ENCODE measurements at regions not wholly inside any gene's neighbourhood (a gene's known extent, or its start where the extent isn't known, plus 50 kb on each side); places are given as distances from the start of the nearest gene placed in this dataset.

- POLR2A ChIA-PET = interaction anchor here (1.0 kb wide), 1 partner anchor 34 kb away, joined by 3 read pairs; no protein-coding TSS in a partner anchor
- no TSS peak for BruUV-seq (replicated peaks)
These were observed 414.2 kb downstream of the ZNF608 start for GRCh38 chr5:124332273-124332672.

GRCh38 chr5:124330595-124331220, 415.7 kb downstream of the ZNF608 start:
- Histone ChIP-seq H3K79me2 (ENCODE audit: insufficient read depth, low read depth, low read length) (no peaks in the 10 kb centered on the region), H4K20me1 (ENCODE audit: insufficient read depth, low read length) (no peaks in the 10 kb centered on the region), H2AFZ (ENCODE audit: low read length) (no peak overlapping the region), H3K27ac (ENCODE audit: low read depth, low read length, poor library complexity, severe bottlenecking) (no peak overlapping the region), H3K9me3 (ENCODE audit: low read length) (no peaks in the 10 kb centered on the region), H3K4me3 (ENCODE audit: low read depth, low read length, poor library complexity, severe bottlenecking) (no peak overlapping the region), H3K4me1 (ENCODE audit: insufficient read depth, low read length, poor library complexity, severe bottlenecking) (no peaks in the 10 kb centered on the region), H3K36me3 (ENCODE audit: insufficient read depth, low read length) (no peaks in the 10 kb centered on the region), H3K9me2 (ENCODE audit: insufficient read depth, low read length) (no peaks in the 10 kb centered on the region), H3K4me2 (ENCODE audit: low read length) (no peak overlapping the region)
- DNase-seq (ENCODE audit: low spot score) = no peak
- BruUV-seq (replicated peaks) = no TSS peak
- intact Hi-C loops (cut with micrococcal nuclease; ENCODE audit: unreplicated experiment) = no loop called here
- CTCF ChIA-PET (ENCODE audit: unreplicated experiment) = interaction anchor here (0.6 kb wide), 1 partner anchor 83 kb away, joined by 3 read pairs; no protein-coding TSS in a partner anchor
- TF ChIP-seq EZH2phosphoT487 (IDR thresholded peaks at IDR 0.05; ENCODE audit: borderline replicate concordance, low read depth, low read length) (no peak), CTCF (conservative IDR thresholded peaks at IDR 0.05; ENCODE audit: low read length) (no peak)
- POLR2A ChIA-PET = interaction anchor here (0.6 kb wide), 1 partner anchor 193 kb away, joined by 3 read pairs; no protein-coding TSS in a partner anchor

More at GRCh38 chr5:124332273-124332672, 414.2 kb downstream of the ZNF608 start:
- H3K79me2 ChIP-seq (ENCODE audit: insufficient read depth, low read depth, low read length) = no peaks in the 10 kb centered on the region
- H3K4me1 ChIP-seq (ENCODE audit: insufficient read depth, low read length, poor library complexity, severe bottlenecking) = no peaks in the 10 kb centered on the region
- no peaks in the 10 kb centered on the region for H3K9me3 ChIP-seq (ENCODE audit: low read length)
- H2AFZ ChIP-seq (ENCODE audit: low read length) = no peak overlapping the region
- no peak overlapping the region for H3K27ac ChIP-seq (ENCODE audit: low read depth, low read length, poor library complexity, severe bottlenecking)
- H3K36me3 ChIP-seq (ENCODE audit: insufficient read depth, low read length) = no peaks in the 10 kb centered on the region
- TF ChIP-seq EZH2phosphoT487 (IDR thresholded peaks at IDR 0.05; ENCODE audit: borderline replicate concordance, low read depth, low read length) (no peak), CTCF (conservative IDR thresholded peaks at IDR 0.05; ENCODE audit: low read length) (no peak)
- no peak overlapping the region for H3K4me3 ChIP-seq (ENCODE audit: low read depth, low read length, poor library complexity, severe bottlenecking)
- H3K4me2 ChIP-seq (ENCODE audit: low read length) = no peak overlapping the region
- no peak for DNase-seq (ENCODE audit: low spot score)
- no peaks in the 10 kb centered on the region for H3K9me2 ChIP-seq (ENCODE audit: insufficient read depth, low read length)
- intact Hi-C loops (cut with micrococcal nuclease; ENCODE audit: unreplicated experiment) = no loop called here
- H4K20me1 ChIP-seq (ENCODE audit: insufficient read depth, low read length) = no peaks in the 10 kb centered on the region
- CTCF ChIA-PET (ENCODE audit: unreplicated experiment) = no interaction called here

GRCh38 chr5:124328201-124328600, 418.2 kb downstream of the ZNF608 start:
- H3K9me3 ChIP-seq (ENCODE audit: low read length) = no peaks in the 10 kb centered on the region
- CTCF ChIA-PET (ENCODE audit: unreplicated experiment) = no interaction called here
- H3K4me2 ChIP-seq (ENCODE audit: low read length) = no peak overlapping the region
- TF ChIP-seq EZH2phosphoT487 (IDR thresholded peaks at IDR 0.05; ENCODE audit: borderline replicate concordance, low read depth, low read length) (no peak), CTCF (conservative IDR thresholded peaks at IDR 0.05; ENCODE audit: low read length) (no peak)
- POLR2A ChIA-PET = no interaction called here
- intact Hi-C loops (cut with micrococcal nuclease; ENCODE audit: unreplicated experiment) = no loop called here
- no peak for DNase-seq (ENCODE audit: low spot score)
- H3K4me1 ChIP-seq (ENCODE audit: insufficient read depth, low read length, poor library complexity, severe bottlenecking) = no peaks in the 10 kb centered on the region
- H3K27ac ChIP-seq (ENCODE audit: low read depth, low read length, poor library complexity, severe bottlenecking) = no peak overlapping the region
- H2AFZ ChIP-seq (ENCODE audit: low read length) = no peak overlapping the region
- H4K20me1 ChIP-seq (ENCODE audit: insufficient read depth, low read length) = no peaks in the 10 kb centered on the region
- H3K4me3 ChIP-seq (ENCODE audit: low read depth, low read length, poor library complexity, severe bottlenecking) = no peak overlapping the region
- BruUV-seq (replicated peaks) = no TSS peak
- H3K9me2 ChIP-seq (ENCODE audit: insufficient read depth, low read length) = no peaks in the 10 kb centered on the region
- no peaks in the 10 kb centered on the region for H3K36me3 ChIP-seq (ENCODE audit: insufficient read depth, low read length)
- H3K79me2 ChIP-seq (ENCODE audit: insufficient read depth, low read depth, low read length) = no peaks in the 10 kb centered on the region
